GM21528 (cell line): ENCODE measurements at regions not wholly inside any gene's neighbourhood (a gene's known extent, or its start where the extent isn't known, plus 50 kb on each side); places are given as distances from the start of the nearest gene placed in this dataset.

Source experiments
- ATAC-seq: cut with Tn5 transposase; IDR thresholded peaks from one replicate; pipeline ENCODE4 v1.9.1; 2021; ENCODE audit warnings: mild to moderate bottlenecking, moderate library complexity; ENCODE audit not compliant: unreplicated experiment, low FRiP score

DNA sequence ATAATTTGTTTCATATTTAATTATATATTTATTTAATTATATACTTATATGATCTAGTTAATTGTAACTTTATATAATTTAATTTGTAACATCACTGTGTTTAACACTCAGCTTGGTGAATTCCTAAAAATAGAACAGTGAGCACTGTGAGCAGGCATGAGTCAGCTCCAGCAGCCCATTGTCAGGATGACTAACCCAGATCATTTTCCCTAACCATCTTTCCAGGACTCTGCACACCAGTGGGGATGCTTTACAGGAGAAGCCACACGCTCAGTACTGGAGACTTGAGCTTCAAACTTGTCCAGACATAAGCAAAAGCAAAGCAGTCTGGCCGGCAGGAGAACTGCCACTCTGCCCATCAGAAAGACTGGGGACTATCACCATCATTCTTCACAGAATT is 446.2 kb upstream of the TRPC7 start:
- ATAC-seq, result no peak

DNA sequence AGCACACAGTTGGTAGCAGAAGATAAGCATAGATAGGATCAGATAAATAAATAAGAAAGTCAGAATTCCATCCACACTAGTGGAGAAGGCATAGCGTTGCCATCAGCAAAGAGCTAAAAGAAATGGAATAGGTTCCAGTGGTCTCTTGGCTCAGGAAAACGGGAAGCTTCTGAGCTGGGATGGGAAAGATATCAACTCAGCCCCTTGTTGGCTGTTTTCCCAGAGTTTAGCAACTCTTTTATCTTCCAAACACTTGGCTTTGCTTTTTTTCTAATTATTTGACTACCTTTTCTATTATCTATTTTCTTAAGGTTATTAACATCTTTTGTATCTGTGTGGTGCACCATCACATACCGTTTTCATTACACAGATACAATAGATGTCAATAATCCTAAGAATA is 445.7 kb upstream of the TRPC7 start:
- ATAC-seq, result no peak

GRCh38 chr5:136810261-136810801 is 445.0 kb upstream of the TRPC7 start:
- no peak for ATAC-seq

DNA sequence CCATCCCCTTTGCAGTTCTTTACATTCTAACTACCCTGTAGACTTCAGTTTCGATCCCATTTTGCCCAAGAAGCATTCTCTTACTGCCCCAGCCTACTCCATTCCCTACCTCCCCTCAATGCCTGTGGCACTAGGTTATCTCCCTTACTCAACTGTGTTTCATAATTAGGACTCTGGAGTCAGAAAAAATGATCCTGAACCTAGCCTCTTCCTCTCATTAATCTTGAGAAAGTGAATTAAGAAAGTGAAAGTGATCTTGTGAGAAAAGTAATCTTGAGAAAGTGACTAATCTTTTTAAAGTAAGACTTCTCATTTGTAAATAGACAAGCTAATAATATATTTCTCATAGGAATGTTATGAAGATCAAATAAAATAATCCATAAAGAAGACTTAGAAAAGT is 444.0 kb upstream of the TRPC7 start:
- ATAC-seq, result no peak

GRCh38 chr5:136808756-136809155 is 443.4 kb upstream of the TRPC7 start:
- ATAC-seq, result no peak

GRCh38 chr5:136805466-136805865 is 440.1 kb upstream of the TRPC7 start:
- no peak for ATAC-seq

GRCh38 chr5:136802383-136802782 is 437.0 kb upstream of the TRPC7 start:
- ATAC-seq, result no peak

GRCh38 chr5:136799806-136800372 is 434.5 kb upstream of the TRPC7 start:
- ATAC-seq, result no peak

- no peak for ATAC-seq
Measured at GRCh38 chr5:136793300-136793699, 428.0 kb upstream of the TRPC7 start.

- ATAC-seq, result no peak
Measured at GRCh38 chr5:136781464-136781863, 416.1 kb upstream of the TRPC7 start.

GRCh38 chr5:136780518-136780917 is 415.2 kb upstream of the TRPC7 start:
- no peak for ATAC-seq

DNA sequence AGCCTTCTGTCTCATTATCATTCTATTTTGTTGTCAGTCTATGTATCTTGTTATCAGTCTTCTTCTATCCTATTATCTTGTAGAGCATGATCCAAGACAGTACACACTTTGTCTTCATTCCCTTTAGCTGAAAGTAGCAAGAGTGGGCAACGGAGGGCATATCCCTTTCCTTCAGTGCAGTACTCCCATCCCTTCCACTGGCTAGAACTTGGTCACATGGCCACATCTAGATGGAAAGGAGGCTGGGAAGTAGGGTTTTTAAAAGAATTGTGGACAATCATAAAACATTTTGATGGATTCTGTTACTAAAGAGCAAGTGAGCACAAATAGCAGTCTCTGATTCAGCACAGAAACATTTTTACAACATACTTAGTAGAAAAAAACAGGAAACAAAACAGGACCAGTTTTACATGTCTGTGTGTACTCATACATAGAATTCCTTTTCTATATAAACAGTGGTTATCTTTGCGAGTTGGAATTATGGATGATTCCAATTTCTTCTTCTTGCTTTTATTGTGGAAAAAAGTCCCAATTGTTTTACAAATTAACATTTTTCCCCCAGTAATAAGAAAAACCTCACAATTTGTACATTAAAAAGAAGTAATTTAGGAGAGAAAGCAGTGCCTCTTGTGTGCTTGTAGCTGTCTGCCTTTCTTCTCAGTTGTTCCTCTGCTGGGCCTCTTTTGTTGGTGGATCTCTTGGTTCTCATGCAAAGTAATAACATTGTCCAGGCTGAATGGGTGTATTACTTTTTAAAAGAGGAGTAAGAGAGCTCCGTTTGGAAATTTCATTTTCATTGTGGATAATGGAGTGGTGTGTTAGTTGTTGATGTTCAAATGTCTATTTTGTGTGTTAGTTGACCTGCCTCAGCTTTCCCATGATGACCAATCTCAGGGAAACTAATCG is 410.9 kb upstream of the TRPC7 start:
- no peak for ATAC-seq

- ATAC-seq, result no peak
Measured at GRCh38 chr5:136772491-136772890, 407.1 kb upstream of the TRPC7 start.

DNA sequence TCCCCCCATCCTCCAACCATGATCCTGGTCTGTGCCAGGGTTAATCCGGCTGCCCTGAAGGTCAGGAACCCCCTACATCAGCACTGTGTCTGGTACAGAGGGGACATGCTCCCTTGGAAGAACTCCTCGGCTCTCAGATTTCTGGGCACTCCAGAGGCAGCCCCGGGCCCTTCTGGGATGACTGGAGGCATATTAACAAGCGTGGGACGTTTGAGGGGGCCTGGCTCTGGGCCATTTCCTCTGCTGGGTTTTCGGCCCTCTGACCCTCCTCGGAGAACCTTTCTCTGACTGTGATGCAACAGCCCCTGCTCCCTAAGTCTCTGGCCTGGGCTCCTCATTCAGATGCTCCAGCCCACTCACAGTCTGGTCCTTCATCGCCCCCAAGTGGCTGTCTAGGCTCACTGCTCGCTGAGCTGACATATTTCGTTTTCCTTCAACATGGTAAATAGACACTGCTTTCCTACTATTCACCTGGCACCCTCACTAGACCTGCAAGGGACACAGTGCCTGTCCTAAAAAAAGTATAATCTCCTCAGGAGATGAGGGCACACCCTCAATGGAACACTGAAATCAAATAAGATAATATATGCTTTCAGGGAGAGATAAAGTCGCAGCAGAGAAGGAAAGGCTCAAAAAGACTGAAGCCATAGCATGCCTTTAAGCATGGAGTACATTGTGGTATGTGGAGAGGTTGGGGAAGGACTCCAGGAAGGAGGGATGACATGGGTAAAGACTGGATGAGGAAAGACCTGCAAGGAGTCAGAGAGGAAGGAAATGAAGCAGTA is 404.7 kb upstream of the TRPC7 start:
- peak; percentile 81 for ATAC-seq

DNA sequence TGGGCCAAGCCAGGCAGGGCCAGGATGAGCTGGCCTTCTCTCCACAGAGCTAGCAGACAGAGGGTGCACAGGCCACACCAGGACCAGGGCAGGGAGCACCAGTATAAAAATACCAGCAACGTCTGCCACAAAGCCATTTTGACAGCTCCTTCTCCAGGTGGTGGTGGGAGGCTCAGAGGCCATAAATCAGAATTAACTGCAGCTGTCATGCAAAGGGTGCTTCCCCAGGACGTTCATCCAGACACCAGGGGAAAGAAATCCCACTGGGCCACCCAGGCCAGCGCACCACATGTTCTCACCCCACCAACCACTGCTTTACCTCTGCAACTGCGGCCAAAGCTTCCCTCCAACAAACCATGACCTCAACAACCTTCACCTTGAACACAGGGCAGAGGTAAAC is 403.7 kb upstream of the TRPC7 start:
- no peak for ATAC-seq

GRCh38 chr5:136768457-136768856 is 403.1 kb upstream of the TRPC7 start:
- ATAC-seq, result no peak

GRCh38 chr5:136766456-136766855 is 401.1 kb upstream of the TRPC7 start:
- ATAC-seq, result no peak

DNA sequence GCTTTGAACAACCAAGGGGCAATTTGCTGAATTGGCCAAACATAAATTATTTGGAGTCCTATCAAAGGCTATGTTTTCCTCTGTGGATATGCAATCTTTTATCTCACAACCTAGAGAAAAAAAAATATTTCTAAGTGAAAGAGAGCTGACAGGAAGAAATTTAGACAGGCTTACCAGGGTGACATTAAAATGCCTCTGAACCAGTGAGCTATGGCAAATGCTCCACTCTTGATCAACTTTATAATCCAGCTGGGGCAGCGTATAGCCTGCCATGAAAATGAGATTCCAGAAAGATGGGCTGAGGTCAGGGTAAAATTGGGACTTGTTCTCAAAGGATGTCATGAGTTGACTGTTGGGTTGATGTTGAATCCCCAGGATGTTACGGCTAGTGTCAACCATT is 399.3 kb upstream of the TRPC7 start:
- ATAC-seq, result no peak

GRCh38 chr5:136763548-136763947 is 398.2 kb upstream of the TRPC7 start:
- ATAC-seq, result no peak

GRCh38 chr5:136754216-136754615 is 388.9 kb upstream of the TRPC7 start:
- no peak for ATAC-seq

DNA sequence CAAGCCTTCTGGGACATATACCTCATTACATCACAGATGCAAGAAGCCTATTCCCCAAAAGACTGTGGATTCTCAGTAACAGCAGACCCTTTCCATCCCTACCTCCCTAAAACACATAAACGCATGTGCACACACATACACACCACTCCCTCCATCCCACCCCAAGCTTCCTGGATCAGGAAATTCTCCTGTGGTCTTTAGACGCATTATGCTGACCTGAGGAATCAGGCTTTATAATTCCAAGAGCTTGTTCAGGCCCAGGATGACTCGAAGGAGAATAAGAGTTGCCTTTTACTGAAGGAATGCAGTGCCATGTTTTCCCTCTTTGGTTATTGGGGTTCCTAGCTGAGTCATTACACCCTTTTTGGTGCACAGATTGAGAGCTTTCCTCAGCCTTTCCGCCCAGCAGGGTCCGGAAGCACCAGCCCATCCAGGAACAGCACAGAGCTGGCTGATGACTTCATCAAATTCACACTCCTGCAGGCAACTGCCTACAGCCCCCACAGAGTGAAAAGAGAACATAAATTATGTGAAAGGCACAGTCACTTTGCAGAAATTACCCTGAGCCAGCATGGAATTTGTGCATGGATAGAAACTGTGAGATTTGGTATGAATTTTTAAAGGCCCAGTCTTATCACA is 385.0 kb upstream of the TRPC7 start:
- ATAC-seq, result no peak
